A673 (cell line): ENCODE measurements at regions not wholly inside any gene's neighbourhood (a gene's known extent, or its start where the extent isn't known, plus 50 kb on each side); places are given as distances from the start of the nearest gene placed in this dataset.

Experiments used
- BruUV-seq: library from RNA; stranded (reverse); fragments of 400-500 nt; replicated peaks from 2 replicates; lab custom pipeline; 2021; lab: Mats Ljungman, UMichigan
- CTCF ChIA-PET: fragments of 300-600 bp; sonication (Branson Sonifier 250); formaldehyde crosslinking; loops from one replicate; lab custom pipeline; 2022; ENCODE audit warnings: antibody characterized with exemption; lab: Charles Lee
- POLR2A ChIA-PET: fragments of 300-600 bp; sonication (Branson Sonifier 250); formaldehyde crosslinking; loops from one replicate; lab custom pipeline; 2022; ENCODE audit warnings: antibody characterized with exemption; ENCODE audit not compliant: low non-redundant PET; lab: Charles Lee
- DNase-seq: peaks from one replicate; pipeline ENCODE4 v3.0.0-alpha.2; 2015; ENCODE audit warnings: low spot score
- H3K27ac ChIP-seq: fragments of 200-600 bp; sonication (generic); 2 replicates; pipeline ENCODE4 v1.5.1; 2016; ENCODE audit warnings: mixed run types, low read depth, mild to moderate bottlenecking, mixed read lengths, antibody characterized with exemption, low read length; ENCODE audit not compliant: poor library complexity, severe bottlenecking
- H3K27me3 ChIP-seq: fragments of 200-600 bp; sonication (generic); replicated peaks from 2 replicates; pipeline ENCODE4 v1.6.1; 2017; ENCODE audit warnings: mixed run types, low read depth, mild to moderate bottlenecking, mixed read lengths, antibody characterized with exemption, low read length; ENCODE audit not compliant: insufficient read depth, poor library complexity
- H3K36me3 ChIP-seq: fragments of 200-600 bp; sonication (generic); 2 replicates; pipeline ENCODE4 v1.6.1; 2016; ENCODE audit warnings: mixed run types, mild to moderate bottlenecking, mixed read lengths, antibody characterized with exemption, low read length; ENCODE audit not compliant: insufficient read depth, poor library complexity, severe bottlenecking
- H3K4me1 ChIP-seq: fragments of 200-600 bp; sonication (generic); 2 replicates; pipeline ENCODE4 v1.6.1; 2017; ENCODE audit warnings: mixed run types, mild to moderate bottlenecking, mixed read lengths, antibody characterized with exemption, low read length; ENCODE audit not compliant: insufficient read depth, poor library complexity, severe bottlenecking
- H3K4me3 ChIP-seq: fragments of 200-600 bp; sonication (generic); 2 replicates; pipeline ENCODE4 v1.5.1; 2016; ENCODE audit warnings: low read depth, mixed run types, mild to moderate bottlenecking, mixed read lengths, low read length; ENCODE audit not compliant: poor library complexity, severe bottlenecking
- H3K9me3 ChIP-seq: fragments of 200-600 bp; sonication (generic); 2 replicates; pipeline ENCODE4 v1.6.1; 2016; ENCODE audit warnings: mixed run types, low read depth, mild to moderate bottlenecking, mixed read lengths, antibody characterized with exemption, low read length; ENCODE audit not compliant: poor library complexity, severe bottlenecking
- EZH2 ChIP-seq: fragments of 200-600 bp; sonication (generic); IDR thresholded peaks from 2 replicates; pipeline ENCODE4 v1.6.1; 2017; ENCODE audit warnings: borderline replicate concordance, low read depth, mild to moderate bottlenecking, mixed read lengths, antibody characterized with exemption, low read length; ENCODE audit not compliant: poor library complexity, severe bottlenecking
- intact Hi-C: fragments of 100-400 bp; cut with micrococcal nuclease; formaldehyde crosslinking; loops from one replicate; pipeline ENCODE4 v1.10.0; 2022; ENCODE audit not compliant: unreplicated experiment
- TF ChIP-seq, protein P1 (sequence below): fragments of 300-800, 200-600 bp; sonication (generic); conservative IDR thresholded peaks from 2 replicates; pipeline ENCODE4 v1.5.1; 2017; ENCODE audit warnings: low read depth, mild to moderate bottlenecking, antibody characterized with exemption, low read length, moderate library complexity, mixed read lengths

DNA sequence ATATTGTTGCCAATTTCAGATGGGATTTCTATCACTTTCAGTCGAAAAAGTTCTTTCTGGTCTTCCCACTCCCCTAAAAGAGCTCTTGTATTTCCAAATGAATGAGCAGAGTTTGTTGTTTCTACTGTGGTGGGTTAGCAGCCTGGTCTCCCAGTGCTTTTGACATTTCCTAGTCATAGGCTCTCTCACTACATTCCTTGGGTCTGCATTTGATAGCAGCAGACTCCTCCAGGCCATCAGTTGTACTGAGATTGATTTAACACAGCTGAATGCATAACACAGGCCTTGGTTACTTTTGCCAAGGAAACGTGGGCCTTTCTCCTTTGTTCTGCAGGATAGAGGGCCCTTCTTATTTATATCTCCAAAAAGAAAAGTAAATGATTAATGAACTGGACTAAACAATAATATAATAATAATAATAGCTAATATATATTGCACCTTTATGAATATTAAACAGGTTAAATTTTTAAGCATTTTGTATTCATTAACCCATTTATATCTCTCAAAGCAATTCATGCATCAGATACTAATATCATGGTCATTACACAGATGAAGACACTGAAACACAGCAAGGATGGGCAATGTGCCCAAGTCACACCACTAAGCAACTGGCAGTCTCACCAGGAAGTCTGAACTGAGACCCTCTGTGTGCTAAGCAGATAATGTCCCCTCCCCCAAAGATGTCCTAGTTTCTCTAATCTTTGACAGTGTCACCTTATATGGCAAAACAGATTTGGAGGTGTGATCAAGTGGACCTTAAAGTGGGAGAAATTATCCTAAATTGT is 1579.2 kb downstream of the AACS start:
- BruUV-seq: no TSS peak

DNA sequence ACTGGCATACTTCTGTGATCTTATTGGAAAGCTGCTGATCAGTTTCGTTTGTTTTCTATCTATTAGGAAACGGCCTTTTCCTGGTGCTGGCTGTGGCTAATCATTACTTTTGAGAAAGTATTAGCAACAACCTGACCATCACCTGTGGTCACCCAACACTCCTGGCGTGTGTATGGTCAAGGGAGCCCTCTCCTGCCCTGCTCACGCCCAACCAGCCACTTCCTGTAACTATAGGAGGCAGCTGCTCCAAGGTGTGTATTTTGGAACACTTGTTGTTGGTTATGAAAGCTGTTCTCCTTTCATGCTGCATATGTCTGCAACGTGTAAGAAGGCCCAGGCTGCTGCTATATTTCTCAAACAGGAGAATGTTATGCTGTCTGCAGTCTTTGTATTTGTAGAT is 1582.8 kb downstream of the AACS start:
- no peak overlapping the region for H3K4me3 ChIP-seq
- no peaks in the 10 kb centered on the region for H3K36me3 ChIP-seq
- DNase-seq: no peak
- BruUV-seq: no TSS peak
- ChIA-PET POLR2A (no interaction called here), CTCF (no interaction called here)
- H3K27me3 ChIP-seq: no peaks in the 10 kb centered on the region
- no peaks in the 10 kb centered on the region for H3K9me3 ChIP-seq
- intact Hi-C loops: no loop called here
- peaks cover 5% of the 10 kb centered on the region for H3K4me1 ChIP-seq
- TF ChIP-seq EZH2: no peak
- TF ChIP-seq, protein P1, sequence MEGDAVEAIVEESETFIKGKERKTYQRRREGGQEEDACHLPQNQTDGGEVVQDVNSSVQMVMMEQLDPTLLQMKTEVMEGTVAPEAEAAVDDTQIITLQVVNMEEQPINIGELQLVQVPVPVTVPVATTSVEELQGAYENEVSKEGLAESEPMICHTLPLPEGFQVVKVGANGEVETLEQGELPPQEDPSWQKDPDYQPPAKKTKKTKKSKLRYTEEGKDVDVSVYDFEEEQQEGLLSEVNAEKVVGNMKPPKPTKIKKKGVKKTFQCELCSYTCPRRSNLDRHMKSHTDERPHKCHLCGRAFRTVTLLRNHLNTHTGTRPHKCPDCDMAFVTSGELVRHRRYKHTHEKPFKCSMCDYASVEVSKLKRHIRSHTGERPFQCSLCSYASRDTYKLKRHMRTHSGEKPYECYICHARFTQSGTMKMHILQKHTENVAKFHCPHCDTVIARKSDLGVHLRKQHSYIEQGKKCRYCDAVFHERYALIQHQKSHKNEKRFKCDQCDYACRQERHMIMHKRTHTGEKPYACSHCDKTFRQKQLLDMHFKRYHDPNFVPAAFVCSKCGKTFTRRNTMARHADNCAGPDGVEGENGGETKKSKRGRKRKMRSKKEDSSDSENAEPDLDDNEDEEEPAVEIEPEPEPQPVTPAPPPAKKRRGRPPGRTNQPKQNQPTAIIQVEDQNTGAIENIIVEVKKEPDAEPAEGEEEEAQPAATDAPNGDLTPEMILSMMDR: no peak
- no peak overlapping the region for H3K27ac ChIP-seq

More for the DNA sequence above, 1579.2 kb downstream of the AACS start:
- TF ChIP-seq EZH2: no peak
- TF ChIP-seq, protein P1: no peak
- POLR2A ChIA-PET: no interaction called here
- Histone ChIP-seq H3K4me3 (no peak overlapping the region), H3K27me3 (no peaks in the 10 kb centered on the region), H3K9me3 (no peaks in the 10 kb centered on the region), H3K36me3 (no peaks in the 10 kb centered on the region), H3K27ac (no peak overlapping the region), H3K4me1 (no peaks in the 10 kb centered on the region)
- intact Hi-C loops: no loop called here
- CTCF ChIA-PET: no interaction called here
- DNase-seq: no peak

DNA sequence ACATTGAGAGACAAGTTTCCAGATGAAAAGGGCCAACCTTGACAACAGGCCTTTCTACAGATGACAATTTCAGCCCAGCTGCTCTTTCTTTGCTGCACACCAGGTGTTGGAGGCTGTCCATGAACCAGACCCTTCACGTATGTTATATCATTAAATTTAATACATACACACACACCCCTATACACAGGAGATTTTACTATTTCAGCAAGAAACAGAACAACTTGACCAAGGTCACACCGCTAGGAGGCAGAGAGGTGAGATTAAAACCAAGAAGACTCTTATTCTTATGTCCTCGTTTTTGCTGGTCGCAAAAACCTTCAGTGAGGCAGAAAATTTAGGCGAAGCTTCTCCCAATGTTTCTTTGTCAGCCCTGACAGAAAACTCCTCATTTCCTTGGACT is 1585.9 kb downstream of the AACS start:
- CTCF ChIA-PET: no interaction called here
- H3K27ac ChIP-seq: no peak overlapping the region
- TF ChIP-seq EZH2: no peak
- TF ChIP-seq, protein P1: no peak
- intact Hi-C loops: no loop called here
- peaks cover 6% of the 10 kb centered on the region for H3K4me1 ChIP-seq
- H3K9me3 ChIP-seq: no peaks in the 10 kb centered on the region
- BruUV-seq: no TSS peak
- no peaks in the 10 kb centered on the region for H3K36me3 ChIP-seq
- no peaks in the 10 kb centered on the region for H3K27me3 ChIP-seq
- H3K4me3 ChIP-seq: no peak overlapping the region
- no peak for DNase-seq
- POLR2A ChIA-PET: no interaction called here
